Fibroblast of the aortic adventitia (primary cell): ENCODE measurements at regions not wholly inside any gene's neighbourhood (a gene's known extent, or its start where the extent isn't known, plus 50 kb on each side); places are given as distances from the start of the nearest gene placed in this dataset.

ENCODE experiments used
- DNase-seq: peaks from one replicate; pipeline ENCODE4 v3.0.0-alpha.2; 2010; ENCODE audit warnings: low read depth
- H3K4me3 ChIP-seq: 2 replicates; pipeline ENCODE4 v1.5.1; 2011; ENCODE audit warnings: low read depth, mild to moderate bottlenecking, control low read depth, low read length, moderate library complexity
- TF ChIP-seq, protein P1 (sequence below): IDR thresholded peaks from 2 replicates; pipeline ENCODE4 v1.5.1; 2011; ENCODE audit warnings: mild to moderate bottlenecking, low read length, control low read depth, inconsistent platforms; ENCODE audit not compliant: insufficient read depth

- TF ChIP-seq, protein P1, sequence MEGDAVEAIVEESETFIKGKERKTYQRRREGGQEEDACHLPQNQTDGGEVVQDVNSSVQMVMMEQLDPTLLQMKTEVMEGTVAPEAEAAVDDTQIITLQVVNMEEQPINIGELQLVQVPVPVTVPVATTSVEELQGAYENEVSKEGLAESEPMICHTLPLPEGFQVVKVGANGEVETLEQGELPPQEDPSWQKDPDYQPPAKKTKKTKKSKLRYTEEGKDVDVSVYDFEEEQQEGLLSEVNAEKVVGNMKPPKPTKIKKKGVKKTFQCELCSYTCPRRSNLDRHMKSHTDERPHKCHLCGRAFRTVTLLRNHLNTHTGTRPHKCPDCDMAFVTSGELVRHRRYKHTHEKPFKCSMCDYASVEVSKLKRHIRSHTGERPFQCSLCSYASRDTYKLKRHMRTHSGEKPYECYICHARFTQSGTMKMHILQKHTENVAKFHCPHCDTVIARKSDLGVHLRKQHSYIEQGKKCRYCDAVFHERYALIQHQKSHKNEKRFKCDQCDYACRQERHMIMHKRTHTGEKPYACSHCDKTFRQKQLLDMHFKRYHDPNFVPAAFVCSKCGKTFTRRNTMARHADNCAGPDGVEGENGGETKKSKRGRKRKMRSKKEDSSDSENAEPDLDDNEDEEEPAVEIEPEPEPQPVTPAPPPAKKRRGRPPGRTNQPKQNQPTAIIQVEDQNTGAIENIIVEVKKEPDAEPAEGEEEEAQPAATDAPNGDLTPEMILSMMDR, result no peak
- peak; percentile 11 for DNase-seq
- H3K4me3 ChIP-seq, result no peak overlapping the region
Observed at GRCh38 chr5:38634568-38635369, 78.3 kb upstream of the LIFR start.

GRCh38 chr5:38636626-38637025, 80.2 kb upstream of the LIFR start:
- TF ChIP-seq, protein P1, result no peak

DNA sequence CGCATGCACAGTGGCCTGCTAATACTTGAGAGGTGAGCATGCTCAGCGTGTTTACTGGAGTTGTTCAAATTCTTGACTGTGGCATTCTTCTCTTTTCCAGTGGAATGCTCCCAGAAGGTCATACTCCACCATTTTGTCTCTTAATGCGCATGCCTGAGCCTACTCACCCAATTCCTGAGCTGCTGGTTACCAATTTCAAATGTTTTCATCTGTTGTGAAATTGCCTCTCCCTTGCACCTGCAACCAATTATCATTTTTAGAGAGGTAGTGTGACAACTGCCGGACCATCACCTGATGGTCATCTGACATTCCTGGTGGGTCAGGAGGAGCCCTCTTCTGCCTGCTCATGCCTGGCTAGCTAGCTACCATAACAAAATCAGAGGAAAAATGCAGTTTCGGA, 82.2 kb upstream of the LIFR start:
- no peak overlapping the region for H3K4me3 ChIP-seq
- TF ChIP-seq, protein P1, result no peak
- no peak for DNase-seq

More at GRCh38 chr5:38636626-38637025, 80.2 kb upstream of the LIFR start:
- DNase-seq, result no peak
- no peak overlapping the region for H3K4me3 ChIP-seq

- peak; percentile 31 for DNase-seq
- H3K4me3 ChIP-seq, result no peak overlapping the region
- TF ChIP-seq, protein P1, result no peak
Observed at GRCh38 chr5:38639377-38640358, 83.2 kb upstream of the LIFR start.

GRCh38 chr5:38641003-38641402, 84.6 kb upstream of the LIFR start:
- H3K4me3 ChIP-seq, result no peak overlapping the region
- TF ChIP-seq, protein P1, result no peak
- DNase-seq, result no peak

DNA sequence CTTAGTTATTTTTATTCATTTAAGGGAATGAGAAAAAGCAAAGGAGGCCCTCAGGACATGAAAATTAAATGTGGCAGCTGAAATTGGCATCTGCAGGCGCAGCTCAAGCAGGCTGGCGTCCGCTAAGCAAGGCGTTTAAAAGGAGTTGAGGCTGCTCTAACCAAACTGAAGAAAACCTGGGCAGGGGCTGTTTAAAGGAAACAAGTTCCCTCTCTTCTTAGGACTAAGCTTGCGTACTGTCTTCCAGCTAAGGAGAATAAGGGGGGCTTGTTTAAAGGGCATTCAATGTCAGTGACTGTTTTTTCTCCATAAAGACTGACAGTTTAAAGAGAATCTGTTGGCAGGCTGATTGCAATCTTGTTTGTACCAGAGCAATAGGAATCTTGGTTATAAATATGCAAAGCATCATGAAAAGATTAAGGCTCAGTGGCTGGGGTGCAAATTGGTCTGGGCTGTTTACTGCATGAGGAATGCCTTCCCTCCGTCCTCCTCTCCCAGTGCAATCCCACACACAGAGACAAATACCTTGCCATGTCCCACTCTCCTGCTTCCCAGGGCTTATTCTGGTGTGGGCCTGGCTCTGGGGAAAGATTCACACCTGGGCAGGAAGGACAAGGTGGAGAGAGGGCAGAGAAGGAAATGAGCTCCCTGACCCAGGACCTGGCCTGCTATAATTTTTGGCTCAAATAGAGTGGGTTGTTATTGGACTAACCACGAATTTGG, 85.9 kb upstream of the LIFR start:
- no peak for DNase-seq
- H3K4me3 ChIP-seq, result no peak overlapping the region
- TF ChIP-seq, protein P1, result no peak
